Neural cell (in vitro differentiated cells): ENCODE measurements at regions not wholly inside any gene's neighbourhood (a gene's known extent, or its start where the extent isn't known, plus 50 kb on each side); places are given as distances from the start of the nearest gene placed in this dataset.

Experiments used
- EP300 ChIP-seq: fragments of 450-650 bp; conservative IDR thresholded peaks from 2 replicates; pipeline ENCODE4 v1.6.1; 2014; ENCODE audit warnings: antibody characterized with exemption, mild to moderate bottlenecking, moderate library complexity; ENCODE audit not compliant: poor library complexity, severe bottlenecking
- EZH2 ChIP-seq: fragments of 200-600, 300-800 bp; shearing (Covaris generic), sonication (generic); IDR thresholded peaks from 2 replicates; pipeline ENCODE4 v1.6.1; 2014; ENCODE audit warnings: antibody characterized with exemption, low read length, borderline replicate concordance, mild to moderate bottlenecking; ENCODE audit not compliant: insufficient read depth, poor library complexity, severe bottlenecking
- POLR2AphosphoS5 ChIP-seq: IDR thresholded peaks from 2 replicates; pipeline ENCODE4 v1.6.1; 2012
- TAF1 ChIP-seq: IDR thresholded peaks from 2 replicates; pipeline ENCODE4 v1.6.1; 2012; ENCODE audit warnings: low read depth
- TF ChIP-seq, protein P1 (sequence below): fragments of 450-650 bp; IDR thresholded peaks from 2 replicates; pipeline ENCODE4 v1.5.1; 2014; ENCODE audit warnings: antibody characterized with exemption, mild to moderate bottlenecking, moderate library complexity; ENCODE audit not compliant: poor library complexity, severe bottlenecking

DNA sequence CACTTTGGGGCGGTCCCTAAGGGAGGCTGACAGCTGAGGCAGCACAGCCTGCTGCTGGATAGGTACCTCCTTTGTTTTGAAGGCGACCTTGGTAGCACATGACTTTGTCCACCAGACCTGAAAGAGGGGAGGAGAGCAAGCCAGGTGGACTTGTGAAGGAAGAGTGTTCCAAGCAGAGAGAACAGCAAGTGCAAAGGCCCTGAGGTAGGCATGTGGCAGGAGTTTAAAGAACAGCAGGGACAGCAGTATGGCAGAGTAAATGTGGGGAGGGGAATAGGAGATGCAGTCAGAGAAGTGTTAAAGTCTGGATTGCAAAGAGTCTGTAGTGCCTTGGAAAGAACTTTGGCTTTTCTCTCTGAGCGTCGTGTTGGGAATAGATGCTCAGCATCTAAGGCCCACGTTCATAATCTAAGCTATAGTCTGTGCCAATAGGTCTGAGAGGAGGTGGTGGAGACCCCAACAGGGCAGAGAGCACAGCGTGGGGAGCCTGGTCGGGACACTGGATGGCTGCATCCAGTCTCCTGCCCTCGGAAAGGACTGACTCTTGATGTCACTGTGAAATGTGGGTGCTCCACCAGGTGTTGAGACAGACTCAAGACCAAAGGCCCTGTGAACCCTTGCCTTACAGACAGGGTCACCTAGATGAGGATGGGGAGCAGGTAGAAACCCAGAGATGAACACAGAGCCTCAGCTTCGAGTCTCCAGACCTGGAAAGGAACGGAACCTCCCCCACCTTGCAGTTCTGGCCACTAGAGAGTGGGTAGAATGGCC, 242.1 kb upstream of the PWP1 start:
- TF ChIP-seq EZH2 (no peak), TAF1 (no peak), EP300 (no peak), POLR2AphosphoS5 (no peak)
- TF ChIP-seq, protein P1, sequence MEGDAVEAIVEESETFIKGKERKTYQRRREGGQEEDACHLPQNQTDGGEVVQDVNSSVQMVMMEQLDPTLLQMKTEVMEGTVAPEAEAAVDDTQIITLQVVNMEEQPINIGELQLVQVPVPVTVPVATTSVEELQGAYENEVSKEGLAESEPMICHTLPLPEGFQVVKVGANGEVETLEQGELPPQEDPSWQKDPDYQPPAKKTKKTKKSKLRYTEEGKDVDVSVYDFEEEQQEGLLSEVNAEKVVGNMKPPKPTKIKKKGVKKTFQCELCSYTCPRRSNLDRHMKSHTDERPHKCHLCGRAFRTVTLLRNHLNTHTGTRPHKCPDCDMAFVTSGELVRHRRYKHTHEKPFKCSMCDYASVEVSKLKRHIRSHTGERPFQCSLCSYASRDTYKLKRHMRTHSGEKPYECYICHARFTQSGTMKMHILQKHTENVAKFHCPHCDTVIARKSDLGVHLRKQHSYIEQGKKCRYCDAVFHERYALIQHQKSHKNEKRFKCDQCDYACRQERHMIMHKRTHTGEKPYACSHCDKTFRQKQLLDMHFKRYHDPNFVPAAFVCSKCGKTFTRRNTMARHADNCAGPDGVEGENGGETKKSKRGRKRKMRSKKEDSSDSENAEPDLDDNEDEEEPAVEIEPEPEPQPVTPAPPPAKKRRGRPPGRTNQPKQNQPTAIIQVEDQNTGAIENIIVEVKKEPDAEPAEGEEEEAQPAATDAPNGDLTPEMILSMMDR, result no peak
